Fibroblast of pulmonary artery (primary cell): ENCODE measurements at regions not wholly inside any gene's neighbourhood (a gene's known extent, or its start where the extent isn't known, plus 50 kb on each side); places are given as distances from the start of the nearest gene placed in this dataset.

Source experiments
- DNase-seq: peaks from one replicate; pipeline ENCODE4 v3.0.0-alpha.2; 2010; ENCODE audit warnings: low read depth
- H3K4me3 ChIP-seq: replicated peaks from 2 replicates; pipeline ENCODE4 v1.5.1; 2011; ENCODE audit warnings: low read depth, mild to moderate bottlenecking, control low read depth, low read length, moderate library complexity
- TF ChIP-seq, protein P1 (sequence below): IDR thresholded peaks from 2 replicates; pipeline ENCODE4 v1.5.1; 2011; ENCODE audit warnings: mild to moderate bottlenecking, control low read depth, low read length, inconsistent platforms; ENCODE audit errors: missing control alignments

GRCh38 chr14:100399052-100399849 lies 76.1 kb downstream of the SLC25A47 start:
- TF ChIP-seq, protein P1, sequence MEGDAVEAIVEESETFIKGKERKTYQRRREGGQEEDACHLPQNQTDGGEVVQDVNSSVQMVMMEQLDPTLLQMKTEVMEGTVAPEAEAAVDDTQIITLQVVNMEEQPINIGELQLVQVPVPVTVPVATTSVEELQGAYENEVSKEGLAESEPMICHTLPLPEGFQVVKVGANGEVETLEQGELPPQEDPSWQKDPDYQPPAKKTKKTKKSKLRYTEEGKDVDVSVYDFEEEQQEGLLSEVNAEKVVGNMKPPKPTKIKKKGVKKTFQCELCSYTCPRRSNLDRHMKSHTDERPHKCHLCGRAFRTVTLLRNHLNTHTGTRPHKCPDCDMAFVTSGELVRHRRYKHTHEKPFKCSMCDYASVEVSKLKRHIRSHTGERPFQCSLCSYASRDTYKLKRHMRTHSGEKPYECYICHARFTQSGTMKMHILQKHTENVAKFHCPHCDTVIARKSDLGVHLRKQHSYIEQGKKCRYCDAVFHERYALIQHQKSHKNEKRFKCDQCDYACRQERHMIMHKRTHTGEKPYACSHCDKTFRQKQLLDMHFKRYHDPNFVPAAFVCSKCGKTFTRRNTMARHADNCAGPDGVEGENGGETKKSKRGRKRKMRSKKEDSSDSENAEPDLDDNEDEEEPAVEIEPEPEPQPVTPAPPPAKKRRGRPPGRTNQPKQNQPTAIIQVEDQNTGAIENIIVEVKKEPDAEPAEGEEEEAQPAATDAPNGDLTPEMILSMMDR, result no peak
- DNase-seq, result no peak
- H3K4me3 ChIP-seq, result no peak overlapping the region

DNA sequence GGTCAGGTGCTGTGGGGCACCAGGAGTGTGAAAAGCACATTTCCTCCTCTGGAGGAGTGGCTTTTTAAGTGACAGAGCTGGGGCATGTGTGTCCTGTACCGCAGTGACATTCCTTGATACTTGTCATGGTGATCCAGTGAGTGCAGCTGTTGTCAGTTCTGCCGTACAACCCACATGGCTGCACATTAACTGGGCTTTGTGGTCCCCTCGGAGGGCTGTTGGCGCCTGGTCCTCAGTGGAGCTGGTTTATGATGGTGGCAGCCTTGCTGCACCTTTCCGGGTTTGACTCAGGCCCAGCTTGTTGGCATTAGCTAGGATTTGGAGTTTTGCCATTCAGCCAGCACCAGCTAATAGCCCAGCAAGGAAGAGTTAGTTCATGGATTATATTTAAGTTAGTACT lies 77.0 kb downstream of the SLC25A47 start:
- no peak for DNase-seq
- H3K4me3 ChIP-seq, result no peak overlapping the region
- TF ChIP-seq, protein P1, result no peak

GRCh38 chr14:100401031-100401692 lies 78.0 kb downstream of the SLC25A47 start:
- DNase-seq, result no peak
- no peak overlapping the region for H3K4me3 ChIP-seq
- TF ChIP-seq, protein P1, result no peak

DNA sequence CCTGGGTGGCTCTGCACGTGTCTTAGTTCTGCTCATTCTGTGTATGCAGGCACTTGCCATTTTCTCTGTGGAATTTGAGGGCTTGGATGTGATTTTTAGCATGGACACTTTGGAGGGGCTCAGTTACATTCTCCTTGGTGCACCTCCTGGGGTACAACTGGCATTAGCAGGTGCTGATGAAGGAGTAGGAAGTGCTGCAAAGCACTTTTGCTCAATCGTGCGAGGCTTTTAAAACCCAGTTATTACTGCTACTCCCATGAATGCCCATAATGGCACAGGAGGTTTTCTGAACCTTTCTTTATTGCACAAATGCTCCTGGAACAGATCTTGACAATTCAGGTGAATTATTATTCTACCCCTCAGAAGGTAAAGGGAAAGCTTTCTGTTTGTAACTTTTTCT lies 78.7 kb downstream of the SLC25A47 start:
- DNase-seq, result no peak
- TF ChIP-seq, protein P1, result no peak
- H3K4me3 ChIP-seq, result no peak overlapping the region

DNA sequence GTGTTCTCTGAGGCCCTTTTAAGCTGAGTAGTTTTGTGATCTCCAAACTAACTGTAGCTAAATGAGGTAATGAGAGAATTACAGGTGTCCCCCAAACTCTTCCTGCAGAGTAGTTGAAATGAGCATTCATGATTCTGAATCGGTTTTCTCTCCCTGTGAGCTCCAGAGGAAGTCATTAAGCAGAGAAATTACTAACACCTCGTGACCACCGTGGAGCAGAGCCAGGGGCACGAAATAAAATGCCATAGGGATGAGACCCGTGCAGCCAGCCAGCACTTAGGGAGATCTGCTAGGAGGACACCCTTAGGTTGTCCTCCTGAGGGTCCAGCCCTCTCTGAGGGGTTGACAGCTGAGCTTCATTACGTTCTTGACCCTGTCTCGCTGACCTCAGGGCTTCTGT lies 79.5 kb downstream of the SLC25A47 start:
- TF ChIP-seq, protein P1, result no peak
- no peak for DNase-seq
- H3K4me3 ChIP-seq, result no peak overlapping the region

GRCh38 chr14:100403105-100403504 lies 80.0 kb downstream of the SLC25A47 start:
- H3K4me3 ChIP-seq, result no peak overlapping the region
- TF ChIP-seq, protein P1, result no peak
- DNase-seq, result no peak
